ENCODE measurements at regions not wholly inside any gene's neighbourhood (a gene's known extent, or its start where the extent isn't known, plus 50 kb on each side); places are given as distances from the start of the nearest gene placed in this dataset.
"Not testable (repeated sequence)": the region's sequence is repeated elsewhere in the genome, so short reads cannot be mapped to it uniquely, and the experiment has no call there.

- not testable (repeated sequence) for TF ChIP-seq CTCF (IDR thresholded peaks at IDR 0.05); ESRRA (CRISPR knock-in tag; IDR thresholded peaks at IDR 0.05; ENCODE audit: borderline replicate concordance); NR2C2 (CRISPR knock-in tag; IDR thresholded peaks at IDR 0.05); ZNF416 (CRISPR knock-in tag; IDR thresholded peaks at IDR 0.05); E2F5 (CRISPR knock-in tag; IDR thresholded peaks at IDR 0.05); NR1H2 (CRISPR knock-in tag; IDR thresholded peaks at IDR 0.05); KAT7 (CRISPR knock-in tag; IDR thresholded peaks at IDR 0.05; ENCODE audit: borderline replicate concordance); MAX (CRISPR knock-in tag; IDR thresholded peaks at IDR 0.05); IRF2 (CRISPR knock-in tag; IDR thresholded peaks at IDR 0.05; ENCODE audit: borderline replicate concordance, low read depth); NFYB (CRISPR knock-in tag; conservative IDR thresholded peaks at IDR 0.05; ENCODE audit: low read depth)
- TF ChIP-seq, protein P1, sequence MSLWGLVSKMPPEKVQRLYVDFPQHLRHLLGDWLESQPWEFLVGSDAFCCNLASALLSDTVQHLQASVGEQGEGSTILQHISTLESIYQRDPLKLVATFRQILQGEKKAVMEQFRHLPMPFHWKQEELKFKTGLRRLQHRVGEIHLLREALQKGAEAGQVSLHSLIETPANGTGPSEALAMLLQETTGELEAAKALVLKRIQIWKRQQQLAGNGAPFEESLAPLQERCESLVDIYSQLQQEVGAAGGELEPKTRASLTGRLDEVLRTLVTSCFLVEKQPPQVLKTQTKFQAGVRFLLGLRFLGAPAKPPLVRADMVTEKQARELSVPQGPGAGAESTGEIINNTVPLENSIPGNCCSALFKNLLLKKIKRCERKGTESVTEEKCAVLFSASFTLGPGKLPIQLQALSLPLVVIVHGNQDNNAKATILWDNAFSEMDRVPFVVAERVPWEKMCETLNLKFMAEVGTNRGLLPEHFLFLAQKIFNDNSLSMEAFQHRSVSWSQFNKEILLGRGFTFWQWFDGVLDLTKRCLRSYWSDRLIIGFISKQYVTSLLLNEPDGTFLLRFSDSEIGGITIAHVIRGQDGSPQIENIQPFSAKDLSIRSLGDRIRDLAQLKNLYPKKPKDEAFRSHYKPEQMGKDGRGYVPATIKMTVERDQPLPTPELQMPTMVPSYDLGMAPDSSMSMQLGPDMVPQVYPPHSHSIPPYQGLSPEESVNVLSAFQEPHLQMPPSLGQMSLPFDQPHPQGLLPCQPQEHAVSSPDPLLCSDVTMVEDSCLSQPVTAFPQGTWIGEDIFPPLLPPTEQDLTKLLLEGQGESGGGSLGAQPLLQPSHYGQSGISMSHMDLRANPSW (CRISPR knock-in tag; conservative IDR thresholded peaks at IDR 0.05; ENCODE audit: low read depth) = not testable (repeated sequence)
These were observed 57.5 kb upstream of the CT83 start for GRCh38 chrX:116520280-116520679.
